HepG2 (cell line): ENCODE measurements at regions not wholly inside any gene's neighbourhood (a gene's known extent, or its start where the extent isn't known, plus 50 kb on each side); places are given as distances from the start of the nearest gene placed in this dataset.

Experiments
- ATAC-seq: fragments of 200-7000 bp; cut with Tn5 transposase; 3 replicates; pipeline ENCODE4 v1.9.1; 2020; ENCODE audit warnings: mild to moderate bottlenecking, moderate library complexity
- BruUV-seq: library from RNA; stranded (reverse); fragments of 400-500 nt; replicated peaks from 2 replicates; lab custom pipeline; 2021; lab: Mats Ljungman, UMichigan
- CTCF ChIA-PET: fragments of 300-600 bp; formaldehyde crosslinking; extraction: SDS; loops from one replicate; lab custom pipeline; 2021; ENCODE audit warnings: low total read pairs, inconsistent platforms, low intra/inter-chr PET ratio; lab: Yijun Ruan, JAX
- POLR2A ChIA-PET: fragments of 350-600 bp; sonication (Branson Sonifier 250); formaldehyde crosslinking; loops from one replicate; lab custom pipeline; 2020; ENCODE audit warnings: antibody characterized with exemption, inconsistent platforms; lab: Yijun Ruan, JAX
- DNase-seq: peaks from one replicate; pipeline ENCODE4 v3.0.0-alpha.2; 2015; ENCODE audit warnings: low spot score
- FAIRE-seq: peaks from 3 replicates; lab custom pipeline; 2011; peaks lifted over from hg19 to GRCh38; lab: Jason Lieb, UNC
- H2AFZ ChIP-seq: one replicate; pipeline ENCODE4 v1.6.1; 2011; ENCODE audit warnings: low read length, inconsistent platforms
- H3K27ac ChIP-seq: fragments of 300-600 bp; 3 replicates; pipeline ENCODE4 v1.8.0; 2011; ENCODE audit warnings: mixed run types, mild to moderate bottlenecking, mixed read lengths, low read length, inconsistent platforms; ENCODE audit not compliant: insufficient read depth; ENCODE audit errors: extremely low read length
- H3K27me3 ChIP-seq, 2 experiments: fragments of 200-600 bp in 1 of 2; 2 replicates in 1 of 2; 3 replicates in 1 of 2; pipeline versions ENCODE4 v1.6.0 to v1.8.0; 2011; ENCODE audit warnings: low read length in 2 of 2, mild to moderate bottlenecking in 2 of 2, moderate library complexity in 2 of 2, inconsistent platforms in 1 of 2; ENCODE audit not compliant: insufficient read depth in 2 of 2, control insufficient read depth in 1 of 2
- H3K36me3 ChIP-seq, 2 experiments: fragments of 200-600 bp in 1 of 2; replicated peaks in 1 of 2; 2 replicates in 1 of 2; 3 replicates in 1 of 2; pipeline versions ENCODE4 v1.5.1 to v1.8.0; 2011; ENCODE audit warnings: low read length in 2 of 2, inconsistent platforms in 1 of 2; ENCODE audit not compliant: insufficient read depth in 2 of 2, control insufficient read depth in 1 of 2
- H3K4me1 ChIP-seq: 2 replicates; pipeline ENCODE4 v1.5.1; 2012; ENCODE audit warnings: low read length, inconsistent platforms; ENCODE audit not compliant: insufficient read depth
- H3K4me2 ChIP-seq: 2 replicates; pipeline ENCODE4 v1.6.0; 2011; ENCODE audit warnings: low read depth, low read length, inconsistent platforms
- H3K4me3 ChIP-seq, 3 experiments: fragments of 200-600 bp in 1 of 3; sonication (generic), shearing (Covaris generic) in 1 of 3; replicated peaks in 1 of 3; 2 replicates each; pipeline ENCODE4 v1.5.1; 2011 to 2016; ENCODE audit warnings: low read length in 3 of 3, inconsistent platforms in 2 of 3, low read depth in 2 of 3, mild to moderate bottlenecking in 2 of 3, control low read depth in 1 of 3, mixed read lengths in 1 of 3; ENCODE audit not compliant: insufficient read depth in 1 of 3
- H3K79me2 ChIP-seq: one replicate; pipeline ENCODE4 v1.6.1; 2011; ENCODE audit warnings: low read length, inconsistent platforms; ENCODE audit not compliant: insufficient read depth
- H3K9ac ChIP-seq: 2 replicates; pipeline ENCODE4 v1.6.0; 2011; ENCODE audit warnings: mild to moderate bottlenecking, low read depth, low read length, inconsistent platforms; ENCODE audit not compliant: insufficient read depth
- H3K9me3 ChIP-seq: 2 replicates; pipeline ENCODE4 v1.5.1; 2012; ENCODE audit warnings: mild to moderate bottlenecking, low read length
- H4K20me1 ChIP-seq: 2 replicates; pipeline ENCODE4 v1.6.0; 2011; ENCODE audit warnings: inconsistent platforms, mild to moderate bottlenecking, low read length, moderate library complexity; ENCODE audit not compliant: insufficient read depth
- ARID2 ChIP-seq: sonication (generic); formaldehyde crosslinking; IDR thresholded peaks from 2 replicates; pipeline ENCODE4 v1.8.1; 2022; ENCODE audit warnings: mild to moderate bottlenecking, missing genetic modification reagents, borderline replicate concordance
- CCAR2 ChIP-seq: fragments of 200-400 bp; formaldehyde crosslinking; optimal IDR thresholded peaks from 2 replicates; pipeline ENCODE3; 2018; ENCODE audit warnings: low read depth, mild to moderate bottlenecking, low read length, moderate library complexity
- CSRNP1 ChIP-seq: sonication (generic); formaldehyde crosslinking; IDR thresholded peaks from 2 replicates; pipeline ENCODE4 v1.8.1; 2023; ENCODE audit warnings: mild to moderate bottlenecking, missing genetic modification reagents
- IRF9 ChIP-seq: sonication (generic); formaldehyde crosslinking; IDR thresholded peaks from 2 replicates; pipeline ENCODE4 v1.8.0; 2022; ENCODE audit warnings: missing genetic modification reagents, mild to moderate bottlenecking, borderline replicate concordance
- MAFF ChIP-seq: IDR thresholded peaks from 2 replicates; pipeline ENCODE4 v1.6.1; 2011; ENCODE audit warnings: low read depth, low read length, improper control_type of control experiment
- MLXIP ChIP-seq: sonication (generic); formaldehyde crosslinking; IDR thresholded peaks from 2 replicates; pipeline ENCODE4 v1.9.0; 2021; ENCODE audit warnings: missing genetic modification reagents, borderline replicate concordance
- MXD1 ChIP-seq: sonication (generic); formaldehyde crosslinking; IDR thresholded peaks from 2 replicates; pipeline ENCODE4 v1.4.0; 2020; ENCODE audit warnings: mild to moderate bottlenecking, missing genetic modification reagents
- NFYC ChIP-seq: IDR thresholded peaks from 2 replicates; pipeline ENCODE4 v1.6.1; 2016; ENCODE audit warnings: missing genetic modification reagents, missing compliant biosample characterization
- PCBP2 ChIP-seq: fragments of 200-400 bp; formaldehyde crosslinking; optimal IDR thresholded peaks from 2 replicates; pipeline ENCODE3; 2018; ENCODE audit warnings: low read length, low read depth; ENCODE audit not compliant: poor library complexity, severe bottlenecking
- PREB ChIP-seq: sonication (generic); formaldehyde crosslinking; IDR thresholded peaks from 2 replicates; pipeline ENCODE4 v1.4.0; 2020; ENCODE audit warnings: missing genetic modification reagents
- SP1 ChIP-seq, 2 experiments: fragments of 450-650 bp in 1 of 2; sonication (generic) in 1 of 2; formaldehyde crosslinking in 1 of 2; IDR thresholded peaks; 2 replicates each; pipeline versions ENCODE4 v1.4.0 to v1.6.1; 2016 to 2020; ENCODE audit warnings: missing genetic modification reagents in 1 of 2
- SRF ChIP-seq: IDR thresholded peaks from 2 replicates; pipeline ENCODE4 v1.6.1; 2011; ENCODE audit warnings: mild to moderate bottlenecking, low read depth, low read length, moderate library complexity
- ZNF563 ChIP-seq: sonication (generic); formaldehyde crosslinking; IDR thresholded peaks from 2 replicates; pipeline ENCODE4 v1.8.0; 2022; ENCODE audit warnings: mild to moderate bottlenecking, moderate library complexity, missing genetic modification reagents
- ZNF607 ChIP-seq: sonication (generic); formaldehyde crosslinking; IDR thresholded peaks from 2 replicates; pipeline ENCODE4 v1.5.1; 2020; ENCODE audit warnings: missing genetic modification reagents, mild to moderate bottlenecking, borderline replicate concordance
- ZNF652 ChIP-seq: IDR thresholded peaks from 2 replicates; pipeline ENCODE4 v1.6.1; 2016; ENCODE audit warnings: low read depth, borderline replicate concordance
- ZNF704 ChIP-seq: sonication (generic); formaldehyde crosslinking; IDR thresholded peaks from 2 replicates; pipeline ENCODE4 v1.8.1; 2023; ENCODE audit warnings: mild to moderate bottlenecking, inconsistent platforms, moderate library complexity, missing genetic modification reagents, borderline replicate concordance
- WGBS: methylation state at CpG from one replicate; pipeline ENCODE4 v1.1.6; 2017; ENCODE audit warnings: low lambda C conversion rate; 5-methylcytosine and 5-hydroxymethylcytosine counted together
- in situ Hi-C: cut with HindIII; loops from 2 replicates; pipeline ENCODE4 v1.10.0; 2017; ENCODE audit warnings: low pct_unique_long_range_greater_than_20kb; ENCODE audit not compliant: extremely low pct_ligation_motif_present
- intact Hi-C: fragments of 100-400 bp; cut with micrococcal nuclease; formaldehyde crosslinking; loops from one replicate; pipeline ENCODE4 v1.10.0; 2022; ENCODE audit not compliant: unreplicated experiment

DNA sequence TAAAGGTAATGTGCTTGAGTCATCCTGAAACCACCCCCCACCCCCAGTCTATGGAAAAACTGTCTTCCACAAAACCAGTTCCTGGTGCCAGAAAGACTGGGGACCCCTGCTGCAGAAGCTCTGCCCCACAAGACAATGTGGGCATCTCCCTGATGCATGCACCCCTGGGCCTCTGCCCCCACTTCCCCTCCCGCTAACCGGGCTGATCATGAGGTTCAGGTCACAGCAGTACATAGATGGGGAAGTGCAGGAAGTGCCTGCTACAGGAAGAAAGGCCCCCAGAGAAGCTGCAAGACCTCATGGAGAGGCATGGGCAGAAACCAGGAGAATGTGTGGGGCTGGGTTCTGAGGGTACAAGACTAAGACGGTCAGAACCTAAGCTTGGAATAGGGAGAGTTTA is 243.4 kb upstream of the ID2 start:
- ChIA-PET POLR2A (no interaction called here), CTCF (no interaction called here)
- Histone ChIP-seq H3K27me3 (no peaks in the 10 kb centered on the region), H3K9ac (no peak overlapping the region), H4K20me1 (no peaks in the 10 kb centered on the region), H3K9me3 (no peaks in the 10 kb centered on the region), H3K79me2 (no peaks in the 10 kb centered on the region), H3K4me3 (no peak overlapping the region), H3K27ac (no peak overlapping the region), H3K4me2 (no peak overlapping the region), H2AFZ (no peak overlapping the region), H3K4me1 (no peaks in the 10 kb centered on the region), H3K36me3 (no peaks in the 10 kb centered on the region)
- TF ChIP-seq ZNF652 (no peak), MAFF (no peak), IRF9 (no peak), CSRNP1 (CRISPR knock-in tag) (no peak), ZNF704 (no peak), MLXIP (no peak), PREB (CRISPR knock-in tag) (no peak), ZNF563 (CRISPR knock-in tag) (no peak), SP1 (IDR thresholded peaks at IDR 0.05) (no peak), SP1 (CRISPR knock-in tag; IDR thresholded peaks at IDR 0.05) (no peak), PCBP2 (no peak), MXD1 (CRISPR knock-in tag) (no peak), ARID2 (CRISPR knock-in tag) (no peak), SRF (no peak), CCAR2 (no peak), NFYC (CRISPR knock-in tag) (no peak), ZNF607 (CRISPR knock-in tag) (no peak)
- ATAC-seq (no peak), DNase-seq (no peak), FAIRE-seq (no peak)
- in situ Hi-C loops, result no loop called here
- intact Hi-C loops, result no loop called here
- 32% methylated on average over 3 of the region's 3 CpGs for WGBS
- BruUV-seq, result no TSS peak
